AG09309 (cell line): ENCODE measurements at regions not wholly inside any gene's neighbourhood (a gene's known extent, or its start where the extent isn't known, plus 50 kb on each side); places are given as distances from the start of the nearest gene placed in this dataset.

Source experiments
- DNase-seq: peaks from one replicate; pipeline ENCODE4 v3.0.0-alpha.2; 2010; ENCODE audit warnings: low read depth
- H3K4me3 ChIP-seq: 2 replicates; pipeline ENCODE4 v1.5.1; 2011; ENCODE audit warnings: mild to moderate bottlenecking, low read depth, low read length, moderate library complexity; ENCODE audit not compliant: control insufficient read depth
- TF ChIP-seq, protein P1 (sequence below): IDR thresholded peaks from 2 replicates; pipeline ENCODE4 v1.5.1; 2011; ENCODE audit warnings: mild to moderate bottlenecking, low read depth, low read length, inconsistent platforms; ENCODE audit not compliant: insufficient read depth, control insufficient read depth; ENCODE audit errors: missing control alignments

DNA sequence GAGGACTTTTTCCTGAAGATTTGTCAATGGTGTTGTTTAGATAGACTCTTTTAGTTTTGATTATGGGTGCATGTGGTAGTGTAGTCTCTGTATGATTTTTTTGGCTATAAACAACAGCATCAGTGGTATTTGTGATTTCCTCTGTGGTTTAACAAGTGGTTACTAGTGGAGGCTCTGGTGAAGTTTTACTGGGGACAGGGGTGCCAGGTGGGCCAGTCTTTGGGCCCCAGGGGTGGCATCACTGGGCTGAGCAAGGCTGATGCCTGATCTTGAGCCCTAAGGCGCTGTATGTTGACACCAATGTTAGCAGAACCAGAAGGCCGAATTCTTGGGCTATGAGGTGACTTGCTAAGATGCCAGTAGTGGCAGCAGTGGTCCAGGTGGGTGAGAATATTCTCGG is 811.4 kb downstream of the DACH1 start:
- no peak for DNase-seq

DNA sequence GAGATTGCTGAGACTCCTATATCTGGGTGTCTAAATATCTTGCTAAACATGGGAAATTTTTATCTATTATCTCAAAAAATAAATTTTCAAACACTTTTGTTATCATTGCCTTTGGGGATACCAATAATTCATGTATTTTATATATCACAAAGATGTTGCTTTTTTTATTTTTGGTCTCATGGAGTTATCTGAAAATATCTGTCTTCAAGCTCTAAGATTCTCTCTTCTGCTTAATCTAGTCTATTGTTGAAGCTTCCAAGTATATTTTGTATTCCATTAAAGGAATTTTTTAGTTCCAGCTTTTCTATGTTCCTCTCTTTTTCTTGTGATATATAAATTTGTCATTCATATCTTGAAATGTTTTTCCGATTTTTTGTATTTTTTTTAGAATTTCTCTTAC is 812.0 kb downstream of the DACH1 start:
- DNase-seq, result no peak
- TF ChIP-seq, protein P1, sequence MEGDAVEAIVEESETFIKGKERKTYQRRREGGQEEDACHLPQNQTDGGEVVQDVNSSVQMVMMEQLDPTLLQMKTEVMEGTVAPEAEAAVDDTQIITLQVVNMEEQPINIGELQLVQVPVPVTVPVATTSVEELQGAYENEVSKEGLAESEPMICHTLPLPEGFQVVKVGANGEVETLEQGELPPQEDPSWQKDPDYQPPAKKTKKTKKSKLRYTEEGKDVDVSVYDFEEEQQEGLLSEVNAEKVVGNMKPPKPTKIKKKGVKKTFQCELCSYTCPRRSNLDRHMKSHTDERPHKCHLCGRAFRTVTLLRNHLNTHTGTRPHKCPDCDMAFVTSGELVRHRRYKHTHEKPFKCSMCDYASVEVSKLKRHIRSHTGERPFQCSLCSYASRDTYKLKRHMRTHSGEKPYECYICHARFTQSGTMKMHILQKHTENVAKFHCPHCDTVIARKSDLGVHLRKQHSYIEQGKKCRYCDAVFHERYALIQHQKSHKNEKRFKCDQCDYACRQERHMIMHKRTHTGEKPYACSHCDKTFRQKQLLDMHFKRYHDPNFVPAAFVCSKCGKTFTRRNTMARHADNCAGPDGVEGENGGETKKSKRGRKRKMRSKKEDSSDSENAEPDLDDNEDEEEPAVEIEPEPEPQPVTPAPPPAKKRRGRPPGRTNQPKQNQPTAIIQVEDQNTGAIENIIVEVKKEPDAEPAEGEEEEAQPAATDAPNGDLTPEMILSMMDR, result no peak
- no peak overlapping the region for H3K4me3 ChIP-seq

More for the DNA sequence above, 811.4 kb downstream of the DACH1 start:
- no peak overlapping the region for H3K4me3 ChIP-seq
- TF ChIP-seq, protein P1, result no peak

DNA sequence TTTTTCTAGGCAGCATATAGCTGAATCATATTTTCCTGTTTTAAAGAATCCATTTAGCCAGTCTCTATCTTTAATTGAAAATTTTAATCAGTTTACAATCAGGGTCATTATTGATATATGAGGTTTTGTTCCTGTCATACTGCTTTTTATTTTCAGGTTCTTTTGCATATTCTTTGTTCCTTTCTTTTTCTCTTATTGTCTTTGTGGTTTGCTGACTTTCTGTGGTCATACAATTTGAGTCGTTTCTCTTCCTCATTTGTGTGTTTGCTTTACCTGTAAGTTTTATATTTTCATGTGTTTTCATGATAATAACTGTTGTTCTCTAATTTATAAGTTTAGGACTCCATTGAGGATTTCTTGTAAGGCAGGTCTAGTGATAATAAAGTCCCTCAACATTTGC is 812.6 kb downstream of the DACH1 start:
- DNase-seq, result no peak
- no peak overlapping the region for H3K4me3 ChIP-seq
- TF ChIP-seq, protein P1, result no peak

DNA sequence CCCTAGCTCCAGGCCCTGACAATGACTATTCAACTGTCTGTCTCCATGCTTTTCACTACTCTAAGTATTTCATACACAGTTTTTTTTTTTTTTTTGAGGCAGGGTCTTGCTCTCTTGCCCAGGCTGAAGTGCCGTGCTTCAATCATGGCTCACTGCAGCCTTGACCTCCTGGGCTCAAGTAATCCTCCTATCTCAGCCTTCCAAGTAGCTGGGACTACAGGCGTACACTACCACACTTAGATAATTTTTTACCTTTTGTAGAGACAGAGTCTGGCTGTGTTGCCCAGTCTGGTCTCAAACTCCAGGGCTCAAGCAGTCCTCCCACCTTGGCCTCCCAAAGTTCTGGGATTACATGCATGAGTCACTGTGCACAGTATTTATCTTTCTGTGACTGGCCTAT is 815.4 kb downstream of the DACH1 start:
- TF ChIP-seq, protein P1, result no peak
- no peak for DNase-seq

DNA sequence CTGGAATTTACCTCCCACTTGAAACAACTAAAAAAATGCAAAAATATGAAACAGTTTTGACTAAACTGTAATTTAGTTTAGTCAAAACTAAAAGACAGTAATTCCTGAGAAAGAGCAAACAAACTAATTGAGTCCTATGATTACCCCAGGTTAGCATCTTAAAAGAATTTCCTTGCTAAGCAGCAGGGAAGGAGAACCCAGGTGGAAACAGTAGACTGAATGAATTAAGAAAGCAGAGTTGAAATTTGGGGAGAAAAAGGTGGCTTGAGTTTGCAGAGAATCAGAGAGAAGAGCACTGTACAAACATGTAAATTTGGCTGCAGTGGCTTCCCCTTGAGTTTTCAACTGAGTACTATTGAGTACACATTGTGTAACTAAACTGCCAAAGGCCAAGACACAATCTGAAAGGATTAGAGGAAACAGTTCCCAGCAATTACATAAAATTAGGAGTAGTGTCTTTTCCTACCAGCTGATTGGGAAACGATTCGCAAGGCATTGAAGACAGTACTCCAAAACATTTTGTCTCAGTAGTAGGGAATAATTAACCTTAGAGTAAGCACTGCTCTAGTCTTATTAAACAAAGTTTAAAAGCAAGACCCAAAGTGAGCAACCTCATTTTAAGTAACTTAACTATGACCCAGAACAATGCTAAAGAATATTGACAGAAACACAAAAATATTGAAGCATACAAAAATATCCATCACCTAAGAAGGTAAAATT is 820.5 kb downstream of the DACH1 start:
- H3K4me3 ChIP-seq, result no peak overlapping the region
- TF ChIP-seq, protein P1, result no peak
- no peak for DNase-seq

More for the DNA sequence above, 815.4 kb downstream of the DACH1 start:
- no peak overlapping the region for H3K4me3 ChIP-seq

DNA sequence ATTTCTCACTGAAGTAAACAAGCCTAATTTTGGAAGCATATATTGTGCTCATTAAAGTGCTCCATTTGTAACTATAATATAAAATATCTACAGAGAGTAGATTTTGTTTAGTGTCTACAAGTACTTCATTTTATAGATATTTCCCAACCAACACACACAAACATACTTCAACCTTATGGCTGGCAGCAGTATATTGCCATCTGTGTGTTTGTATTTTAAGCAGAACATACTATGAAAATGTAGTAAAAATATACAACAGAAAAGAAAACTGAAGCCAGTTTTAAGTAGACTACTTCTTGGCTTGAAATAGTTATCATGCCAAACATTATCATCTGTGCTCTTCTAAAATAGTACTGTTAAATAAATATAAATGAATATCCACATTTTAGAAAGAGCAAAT is 821.9 kb downstream of the DACH1 start:
- no peak overlapping the region for H3K4me3 ChIP-seq
- TF ChIP-seq, protein P1, result no peak
- no peak for DNase-seq
